ENCODE measurements at regions not wholly inside any gene's neighbourhood (a gene's known extent, or its start where the extent isn't known, plus 50 kb on each side); places are given as distances from the start of the nearest gene placed in this dataset.

DNA sequence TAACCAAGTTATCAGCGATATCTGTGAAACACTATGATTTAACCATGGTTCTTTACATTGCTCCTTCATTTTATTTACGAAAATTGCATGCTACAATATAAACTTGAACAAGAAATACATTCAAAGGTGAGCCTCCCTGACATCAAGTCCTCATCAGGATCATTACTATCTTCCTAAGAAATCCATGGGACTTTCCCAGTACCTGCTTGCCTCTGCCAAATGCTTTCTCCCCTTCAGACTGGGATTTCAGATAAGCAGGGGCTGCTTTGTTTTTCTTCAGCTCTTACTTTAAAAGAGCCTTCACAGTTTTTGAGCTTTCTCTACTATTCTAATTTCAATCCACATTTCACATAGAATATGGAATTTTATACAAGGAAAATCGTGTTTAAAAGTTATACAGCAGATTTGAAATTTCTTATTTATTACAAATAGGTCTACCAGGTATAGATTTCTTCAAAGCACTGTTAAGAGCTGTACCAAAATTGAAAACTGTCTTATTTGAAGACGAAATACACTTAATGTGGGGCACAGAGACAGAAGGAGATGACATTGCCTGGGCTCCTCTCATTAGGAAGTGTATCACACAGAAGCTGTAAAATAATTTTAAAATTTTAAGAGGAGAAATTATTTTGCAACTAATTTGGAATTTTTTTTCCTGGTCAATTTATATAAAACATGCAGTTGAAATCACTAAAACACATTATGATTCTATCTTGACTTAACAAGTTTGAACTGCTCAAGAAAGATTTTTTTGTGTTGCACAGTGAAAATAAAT lies 615.0 kb upstream of the AGTR1 start:
- no peak for DNase-seq (ENCODE audit: low read depth)

DNA sequence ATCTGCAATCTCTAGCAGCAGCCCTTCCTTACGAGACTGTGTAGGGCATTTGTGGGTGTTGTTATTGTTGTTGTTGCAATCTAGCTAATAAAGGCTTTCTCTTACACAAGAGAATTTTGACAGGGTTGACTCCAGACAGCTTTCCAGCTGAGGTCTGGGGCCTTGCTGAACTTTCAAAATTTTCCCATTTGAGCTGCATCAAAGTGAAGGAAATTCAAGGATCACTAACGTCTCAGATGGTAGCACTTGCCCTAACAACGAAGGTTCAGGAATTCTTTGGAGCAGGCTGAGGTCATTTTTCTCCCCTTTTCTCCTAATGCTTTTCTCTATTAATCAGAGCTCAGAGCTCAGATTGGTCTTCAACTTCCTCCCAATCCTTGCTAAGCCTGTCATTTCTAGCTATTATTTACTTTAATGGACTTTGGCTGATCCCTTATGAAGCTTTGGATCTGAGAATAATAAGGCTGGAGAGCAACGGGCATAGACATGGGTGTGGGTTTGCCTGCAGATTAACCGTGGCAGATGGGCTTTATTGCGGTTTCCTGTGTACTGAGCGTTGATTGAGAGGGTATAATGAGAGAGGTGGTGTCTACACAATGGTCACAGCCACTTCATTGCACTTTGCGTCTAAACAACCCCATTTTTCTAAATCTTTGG lies 614.0 kb upstream of the AGTR1 start:
- no peak for DNase-seq (ENCODE audit: low read depth)

DNA sequence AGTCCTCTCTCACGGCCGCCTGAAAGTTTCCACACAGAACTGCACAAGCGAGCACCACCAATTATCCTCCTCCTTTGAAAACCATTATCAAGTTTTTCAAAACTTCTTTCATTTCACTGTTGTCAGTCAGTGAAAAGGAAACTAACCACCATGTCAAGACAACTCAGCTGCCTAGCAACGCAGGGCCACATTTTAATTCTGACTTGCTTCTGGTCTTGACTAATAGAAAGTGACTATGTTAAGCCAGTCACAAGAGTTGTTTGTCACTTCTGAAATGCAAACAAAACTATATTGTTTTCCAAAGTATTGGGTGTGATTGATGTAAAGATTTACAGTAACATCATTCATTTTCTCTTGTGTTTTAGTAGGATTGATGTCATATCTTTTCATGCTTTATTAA lies 612.8 kb upstream of the AGTR1 start:
- DNase-seq (ENCODE audit: low read depth): peak; percentile 54

DNA sequence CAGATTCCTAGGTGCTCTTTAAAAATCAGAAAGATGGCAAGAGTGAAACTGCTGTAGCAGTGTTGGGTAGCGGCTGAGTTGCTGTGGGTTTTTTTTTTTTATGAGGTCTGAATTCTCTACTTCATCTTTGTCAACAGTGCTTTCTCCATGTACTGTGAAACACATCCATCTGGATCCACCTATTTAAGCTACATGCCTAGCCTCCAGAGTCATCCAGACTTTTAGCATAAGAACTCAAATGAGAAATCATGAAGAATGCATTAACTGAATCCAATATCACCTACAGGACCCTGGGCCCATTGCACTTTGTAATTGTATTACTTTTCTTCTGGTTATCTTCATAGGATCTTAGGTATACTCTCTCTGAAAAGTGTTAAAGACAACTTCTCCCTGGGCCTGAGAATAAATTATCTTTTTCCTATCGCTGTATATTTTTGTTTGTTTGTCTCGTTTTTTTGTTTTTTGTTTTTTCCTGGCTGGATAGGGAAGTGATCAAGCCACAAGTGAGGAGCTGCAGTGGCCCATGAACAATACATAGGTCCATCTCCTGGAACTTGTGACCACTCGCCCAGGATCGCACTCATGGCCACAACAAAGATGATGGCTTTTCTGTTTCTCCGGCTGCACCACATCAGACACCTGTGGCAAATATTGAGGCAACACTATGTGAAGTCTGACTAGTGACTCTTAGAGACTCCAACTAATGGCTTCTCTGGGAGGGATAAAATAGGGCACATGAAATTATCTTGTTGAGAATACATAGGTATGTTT lies 609.9 kb upstream of the AGTR1 start:
- DNase-seq (ENCODE audit: low read depth): no peak

- DNase-seq (ENCODE audit: low read depth): no peak
Observed at GRCh38 chr3:148089171-148089570, 608.5 kb upstream of the AGTR1 start.

DNA sequence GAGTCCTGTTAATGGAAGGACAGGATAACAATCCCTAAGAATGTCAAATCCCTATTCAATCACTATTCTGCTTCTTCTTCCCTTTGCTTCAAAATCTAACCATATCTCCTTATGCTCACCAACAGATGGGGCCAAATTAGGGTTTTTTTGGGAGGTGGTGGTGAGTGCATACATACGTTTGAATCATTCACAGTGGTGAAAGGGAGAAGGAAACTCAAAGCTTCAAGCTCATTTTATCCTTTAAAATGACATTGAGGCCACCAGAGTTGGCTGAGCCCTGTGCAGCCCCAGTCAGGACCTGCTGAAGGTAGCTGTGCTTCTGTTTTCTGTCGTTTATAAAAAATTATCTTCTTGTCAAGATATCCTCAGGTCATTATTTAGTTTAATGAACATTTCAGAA lies 607.5 kb upstream of the AGTR1 start:
- no peak for DNase-seq (ENCODE audit: low read depth)

GRCh38 chr3:148092624-148093347 lies 604.9 kb upstream of the AGTR1 start:
- DNase-seq (ENCODE audit: low read depth): no peak

DNA sequence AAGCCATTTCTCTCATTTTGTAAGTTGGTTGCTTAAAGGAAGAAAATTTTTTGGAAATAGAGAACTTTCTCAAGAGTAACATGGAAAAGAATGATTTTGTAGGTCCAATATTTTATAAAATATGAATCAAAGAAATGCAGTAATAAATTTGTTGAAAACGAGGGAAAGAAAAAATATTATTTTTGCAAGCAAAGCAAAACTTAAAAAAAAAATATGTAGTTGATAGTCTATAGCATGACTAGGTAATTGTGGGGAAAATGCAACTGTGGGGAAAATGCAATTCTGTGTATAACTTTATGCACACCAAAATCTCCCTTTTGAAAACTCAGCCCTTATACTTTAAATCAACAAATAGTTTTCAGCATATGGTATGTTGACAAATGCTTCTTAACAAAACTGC lies 604.0 kb upstream of the AGTR1 start:
- DNase-seq (ENCODE audit: low read depth): no peak

DNA sequence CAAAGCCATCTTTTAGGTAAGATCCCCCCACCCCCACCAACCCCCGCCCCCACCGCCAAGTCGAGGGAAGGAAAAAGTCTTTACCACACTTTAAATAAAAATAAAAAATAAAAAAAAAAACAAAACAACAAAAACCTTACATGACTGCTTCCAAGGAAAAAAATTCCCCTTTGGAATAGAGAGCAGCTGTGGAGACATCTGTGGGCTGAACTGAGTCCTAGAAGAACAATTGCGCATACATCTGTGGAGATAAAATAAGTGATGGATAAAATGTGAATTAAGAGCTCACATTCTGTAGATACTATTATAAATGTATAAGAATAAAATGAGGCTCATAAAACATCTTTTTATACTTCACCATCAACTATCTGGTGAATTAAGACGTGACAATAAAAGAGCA lies 601.7 kb upstream of the AGTR1 start:
- no peak for DNase-seq (ENCODE audit: low read depth)

DNA sequence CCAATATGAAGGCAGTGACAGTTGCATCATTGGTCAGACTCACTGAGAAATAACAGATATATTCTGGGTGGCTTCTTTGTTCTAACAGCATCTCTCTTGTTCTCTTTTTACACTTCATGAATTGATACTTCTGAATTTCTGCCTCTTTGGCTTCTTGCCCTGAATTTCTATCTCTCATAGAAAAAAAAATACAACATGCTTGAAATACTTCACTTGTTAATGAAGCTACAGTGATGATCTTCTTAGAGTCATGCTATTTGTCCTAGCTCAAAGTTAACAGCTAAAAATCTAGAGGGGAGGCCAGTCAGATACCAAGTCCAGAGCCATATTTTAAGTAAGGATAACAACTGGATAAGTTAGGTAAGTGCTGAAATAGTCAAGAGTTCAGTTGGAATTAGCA lies 597.2 kb upstream of the AGTR1 start:
- DNase-seq (ENCODE audit: low read depth): no peak

DNA sequence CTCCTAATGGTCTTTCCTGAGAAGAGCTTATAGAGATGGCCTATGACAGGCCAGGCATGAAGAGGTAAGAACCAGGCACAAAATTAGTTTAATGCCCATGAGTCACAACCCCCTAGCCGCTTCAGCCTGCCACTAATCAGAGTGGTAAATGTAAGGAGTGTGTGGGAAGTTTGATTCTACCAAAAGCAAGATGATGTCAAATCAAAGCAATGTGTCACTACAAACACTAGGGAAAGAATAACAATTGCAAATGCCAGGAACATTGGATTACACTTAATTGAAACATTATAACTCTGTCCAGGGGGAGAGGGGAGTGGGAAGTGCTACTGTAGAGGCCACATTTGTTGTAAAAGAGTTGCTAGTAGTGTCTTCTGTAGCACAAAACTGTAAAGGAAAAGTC lies 596.6 kb upstream of the AGTR1 start:
- peak; percentile 3 for DNase-seq (ENCODE audit: low read depth)

- DNase-seq (ENCODE audit: low read depth): no peak
Observed at GRCh38 chr3:148102156-148102555, 595.5 kb upstream of the AGTR1 start.

- no peak for DNase-seq (ENCODE audit: low read depth)
Observed at GRCh38 chr3:148106062-148106461, 591.6 kb upstream of the AGTR1 start.

- DNase-seq (ENCODE audit: low read depth): no peak
Observed at GRCh38 chr3:148126956-148127355, 570.7 kb upstream of the AGTR1 start.

- no peak for DNase-seq (ENCODE audit: low read depth)
Observed at GRCh38 chr3:148128136-148128535, 569.6 kb upstream of the AGTR1 start.

DNA sequence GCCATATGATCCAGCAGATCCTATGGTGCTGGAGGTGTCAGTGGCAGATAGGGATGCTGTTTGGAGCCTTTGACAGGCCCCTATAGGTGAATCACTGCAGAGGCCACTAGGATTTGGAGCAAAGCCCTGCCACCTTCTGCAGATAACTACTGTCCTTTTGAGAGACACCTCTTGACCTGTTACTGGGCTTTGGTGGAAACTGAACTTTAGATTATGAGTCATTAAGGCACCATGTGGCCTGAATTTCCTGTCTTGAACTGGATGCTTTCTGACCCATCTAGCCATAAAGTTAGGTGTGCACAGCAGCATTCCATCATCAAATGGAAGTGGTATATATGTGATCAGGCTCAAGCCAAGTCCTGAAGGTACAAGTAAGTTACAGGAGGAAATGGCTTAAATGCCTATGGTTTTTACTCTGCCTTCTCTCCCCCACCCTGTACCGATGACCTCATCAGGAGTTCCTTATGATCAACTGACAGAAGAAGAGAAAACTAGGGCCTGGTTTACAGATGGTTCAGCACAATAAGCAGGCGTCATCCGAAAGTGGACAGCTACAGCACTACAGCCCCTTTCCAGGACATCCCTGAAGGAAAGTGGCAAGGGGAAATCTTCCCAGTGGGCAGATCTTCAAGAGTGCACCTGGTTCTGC lies 565.6 kb upstream of the AGTR1 start:
- peak; percentile 9 for DNase-seq (ENCODE audit: low read depth)

- peak; percentile 4 for DNase-seq (ENCODE audit: low read depth)
Observed at GRCh38 chr3:148136816-148137215, 560.9 kb upstream of the AGTR1 start.

DNA sequence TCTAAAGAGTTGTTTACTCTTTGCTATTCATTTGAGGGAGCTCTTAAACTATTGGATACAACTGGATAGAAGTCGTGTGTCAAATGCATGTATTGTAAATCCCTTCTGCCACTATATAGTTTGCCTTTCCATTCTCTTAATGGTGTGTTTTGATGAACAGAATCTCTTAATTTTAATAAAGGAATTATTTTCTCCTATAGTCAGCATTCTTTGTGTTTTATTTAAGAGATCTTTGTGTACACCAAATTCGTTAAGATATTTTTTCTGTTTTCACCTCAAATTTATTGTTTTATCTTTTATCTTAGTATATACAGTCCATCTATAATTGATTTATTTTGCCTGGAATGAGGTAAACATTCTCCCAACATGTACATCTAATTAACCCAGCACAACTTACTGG lies 551.5 kb upstream of the AGTR1 start:
- DNase-seq (ENCODE audit: low read depth): no peak

GRCh38 chr3:148146947-148147826 lies 550.5 kb upstream of the AGTR1 start:
- peak; percentile 19 for DNase-seq (ENCODE audit: low read depth)

- no peak for DNase-seq (ENCODE audit: low read depth)
Observed at GRCh38 chr3:148147903-148148302, 549.8 kb upstream of the AGTR1 start.

DNA sequence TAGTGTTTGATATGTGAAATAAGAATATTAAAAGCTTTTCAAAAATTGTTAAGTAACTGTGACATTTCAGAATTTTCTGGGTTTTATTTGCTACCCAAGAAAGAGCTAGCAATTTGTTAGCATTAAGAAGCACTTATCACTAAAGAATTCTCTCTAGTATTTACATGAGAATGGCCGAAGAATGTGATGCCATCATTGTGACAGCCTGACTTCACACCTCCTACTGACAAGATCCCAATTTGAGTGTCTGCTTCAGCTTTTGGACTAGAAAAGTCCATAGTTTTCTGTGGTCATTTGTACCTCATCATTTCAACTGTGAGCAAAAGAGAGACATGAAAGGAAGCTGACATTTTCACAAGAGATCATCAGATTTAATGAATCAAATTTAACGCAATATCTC lies 548.1 kb upstream of the AGTR1 start:
- DNase-seq (ENCODE audit: low read depth): no peak

All from RPMI7951 (cell line).